NT2/D1 (cell line): ENCODE measurements at regions not wholly inside any gene's neighbourhood (a gene's known extent, or its start where the extent isn't known, plus 50 kb on each side); places are given as distances from the start of the nearest gene placed in this dataset.

Experiments
- SUZ12 ChIP-seq: IDR thresholded peaks from 2 replicates; pipeline ENCODE4 v1.6.1; 2011; ENCODE audit not compliant: insufficient read length, insufficient read depth; ENCODE audit errors: extremely low read depth
- YY1 ChIP-seq: IDR thresholded peaks from 2 replicates; pipeline ENCODE4 v1.6.1; 2011; ENCODE audit not compliant: insufficient read length, insufficient read depth
- ZNF274 ChIP-seq: IDR thresholded peaks from 2 replicates; pipeline ENCODE4 v1.6.1; 2011; ENCODE audit warnings: mild to moderate bottlenecking, low read depth, low read length

- no peak for TF ChIP-seq ZNF274
- no peak for TF ChIP-seq YY1
- TF ChIP-seq SUZ12, result no peak
These were observed 247.9 kb upstream of the PCDH15 start for GRCh38 chr10:55048830-55049498.
